GM21390 (cell line): ENCODE measurements at regions not wholly inside any gene's neighbourhood (a gene's known extent, or its start where the extent isn't known, plus 50 kb on each side); places are given as distances from the start of the nearest gene placed in this dataset.

ENCODE experiments used
- ATAC-seq: cut with Tn5 transposase; IDR thresholded peaks from one replicate; pipeline ENCODE4 v1.9.1; 2021; ENCODE audit not compliant: unreplicated experiment

DNA sequence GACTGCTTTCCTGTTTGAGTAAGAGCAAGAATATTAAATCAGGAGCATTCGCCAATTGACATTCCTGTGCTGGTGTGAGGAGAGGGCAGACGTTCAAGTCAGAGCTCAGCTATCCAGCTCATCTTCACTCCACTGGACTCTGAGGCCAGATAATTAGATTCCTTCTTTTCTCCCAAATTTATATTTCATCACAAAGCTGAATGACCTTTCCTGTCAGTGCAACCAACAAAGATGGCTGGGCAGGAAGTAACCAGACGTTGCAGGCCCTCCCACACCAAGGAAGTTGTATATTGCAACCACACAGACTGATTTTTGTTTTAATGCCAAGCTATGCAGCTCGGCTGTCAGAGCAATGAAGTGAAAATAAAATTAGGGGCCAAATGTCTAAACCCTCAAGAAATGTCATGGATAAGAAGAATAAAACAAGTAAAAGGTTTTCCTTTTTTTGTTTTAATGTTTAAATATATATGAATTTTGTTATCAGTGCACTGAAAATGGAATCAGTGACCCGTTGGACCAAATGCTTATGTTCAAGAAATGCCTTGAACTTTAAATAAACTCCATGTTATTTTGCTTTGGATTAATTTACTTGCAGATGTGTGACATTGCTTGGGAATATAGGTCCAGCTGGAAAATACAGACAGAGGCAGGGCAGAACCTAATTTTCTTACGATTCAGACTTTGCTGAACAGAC lies 578.9 kb upstream of the FAT1 start:
- no peak for ATAC-seq

DNA sequence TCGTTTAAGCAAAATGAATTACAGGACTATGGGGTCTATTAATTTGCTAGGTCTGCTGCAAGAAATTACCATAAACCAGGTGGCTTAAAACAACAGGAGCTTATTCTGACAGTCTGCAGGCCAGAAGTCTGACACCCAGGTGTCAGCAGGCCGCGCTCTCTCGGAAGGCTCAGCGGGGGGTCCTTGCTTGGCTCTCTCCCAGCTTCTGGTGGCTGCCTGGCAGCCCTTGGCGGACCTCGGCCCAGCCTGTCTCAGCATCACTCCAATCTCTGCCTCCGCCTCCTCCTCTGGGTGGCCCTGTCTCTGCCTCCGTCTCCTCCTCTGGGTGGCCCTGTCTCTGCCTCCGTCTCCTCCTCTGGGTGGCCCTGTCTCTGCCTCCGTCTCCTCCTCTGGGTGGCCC lies 580.5 kb upstream of the FAT1 start:
- no peak for ATAC-seq

DNA sequence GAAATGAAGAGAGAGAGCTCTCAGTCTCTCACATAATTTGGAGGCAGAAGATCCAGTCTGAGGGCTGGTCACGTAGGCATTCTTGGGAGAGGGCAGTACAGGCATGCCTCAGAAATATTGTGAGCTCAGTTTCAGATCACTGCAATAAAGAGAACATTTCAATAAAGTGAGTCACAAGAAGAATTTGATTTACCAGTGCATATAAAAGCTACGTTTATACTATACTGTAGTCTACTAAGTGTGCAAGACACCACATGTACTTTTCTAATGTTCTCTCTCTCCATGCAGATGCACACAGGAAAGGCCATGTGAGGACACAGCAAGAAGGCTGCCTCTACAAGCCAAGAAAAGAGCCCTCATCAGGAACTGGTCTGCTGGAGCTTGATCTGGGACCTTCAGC lies 583.5 kb upstream of the FAT1 start:
- no peak for ATAC-seq

DNA sequence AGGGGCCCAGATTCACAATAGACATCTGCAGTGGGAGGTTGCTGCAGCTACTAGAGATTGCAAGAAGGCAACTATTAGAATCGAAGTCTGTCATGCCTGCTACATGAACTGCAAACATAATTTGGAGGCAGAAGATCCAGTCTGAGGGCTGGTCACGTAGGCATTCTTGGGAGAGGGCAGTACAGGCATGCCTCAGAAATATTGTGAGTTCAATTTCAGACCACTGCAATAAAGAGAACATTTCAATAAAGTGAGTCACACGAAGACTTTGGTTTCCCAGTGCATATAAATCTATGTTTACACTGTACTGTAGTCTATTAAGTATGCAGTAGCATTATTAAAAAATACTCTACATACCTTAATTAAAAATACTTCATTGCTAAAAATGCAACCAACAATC lies 585.8 kb upstream of the FAT1 start:
- no peak for ATAC-seq

GRCh38 chr4:187312299-187312698 lies 588.6 kb upstream of the FAT1 start:
- no peak for ATAC-seq

DNA sequence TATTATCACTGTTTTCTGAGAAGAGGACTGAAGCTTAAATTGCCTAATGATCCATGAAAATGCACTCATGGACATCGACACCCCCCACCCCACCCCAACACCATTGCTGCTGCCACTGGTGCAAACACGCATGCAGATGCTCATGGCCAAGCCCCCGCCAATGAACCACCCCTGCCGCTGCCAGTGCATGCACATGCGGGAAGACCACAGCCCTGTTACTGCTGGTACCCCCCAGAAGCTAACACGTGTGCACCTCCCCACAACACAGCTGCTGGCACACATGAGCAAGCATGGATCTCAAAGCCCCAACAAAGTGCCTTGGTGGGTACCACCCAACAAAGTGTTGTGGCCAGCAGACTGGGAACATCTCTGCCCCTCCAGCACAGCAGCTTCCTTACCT lies 594.1 kb upstream of the FAT1 start:
- ATAC-seq, result no peak

DNA sequence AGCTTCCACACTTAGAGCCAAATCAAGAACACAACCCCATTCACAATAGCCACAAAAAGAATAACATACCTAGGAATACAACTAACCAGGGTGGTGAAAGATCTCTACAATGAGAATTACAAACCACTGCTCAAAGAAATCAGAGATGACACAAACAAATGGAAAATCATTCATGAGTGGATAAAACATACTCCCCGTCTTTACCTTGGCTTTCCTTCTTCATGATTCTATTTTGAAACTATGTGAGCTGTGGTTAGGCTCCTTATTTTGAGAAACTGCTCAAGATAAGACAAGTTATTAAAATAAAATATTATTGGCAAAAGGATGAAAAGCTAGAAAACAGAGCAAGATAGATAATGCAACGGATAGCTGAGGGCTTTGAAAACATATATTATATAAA lies 598.1 kb upstream of the FAT1 start:
- no peak for ATAC-seq

GRCh38 chr4:187332141-187332540 lies 608.5 kb upstream of the FAT1 start:
- ATAC-seq, result no peak

- ATAC-seq, result no peak
Measured at GRCh38 chr4:187333151-187333550, 609.5 kb upstream of the FAT1 start.

GRCh38 chr4:187335339-187335738 lies 611.7 kb upstream of the FAT1 start:
- no peak for ATAC-seq

DNA sequence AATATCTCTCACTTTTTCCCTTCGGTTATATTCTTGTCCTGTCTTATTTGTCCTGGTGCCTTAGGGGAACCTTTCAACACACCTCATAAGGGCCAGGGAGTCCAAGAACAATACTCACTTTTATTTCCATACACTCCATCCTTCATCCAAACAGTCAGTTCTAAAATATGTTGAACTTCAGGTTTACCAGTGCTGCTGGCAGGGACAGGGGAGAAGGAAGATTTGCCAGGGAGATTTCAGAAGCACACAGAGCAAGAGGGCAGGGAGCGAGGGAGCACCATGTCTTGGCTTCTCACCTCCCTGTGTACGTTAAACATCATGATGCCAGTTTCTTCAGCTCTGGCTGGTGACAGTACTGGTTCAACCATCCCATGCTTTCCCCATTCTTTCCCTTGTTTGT lies 631.1 kb upstream of the FAT1 start:
- no peak for ATAC-seq

GRCh38 chr4:187357045-187357643 lies 633.5 kb upstream of the FAT1 start:
- no peak for ATAC-seq

DNA sequence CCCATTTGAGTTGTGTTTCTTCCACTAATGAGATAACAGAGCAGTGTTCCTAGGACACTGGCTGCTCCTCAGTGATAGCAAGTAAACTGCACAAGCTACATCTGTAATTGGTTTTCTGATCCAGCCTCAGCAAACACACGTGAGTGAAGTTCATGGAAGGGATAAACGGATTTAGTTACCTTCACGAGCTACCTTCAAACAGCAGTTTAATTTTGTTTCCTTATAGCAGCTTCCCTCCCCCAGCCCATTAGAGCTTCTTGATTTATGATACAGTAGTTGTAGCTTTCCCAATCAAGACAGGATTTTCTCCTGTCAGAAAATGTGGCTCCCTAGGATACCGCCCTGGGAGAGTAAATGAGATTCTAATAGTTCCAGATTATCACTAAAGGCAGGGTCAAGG lies 634.2 kb upstream of the FAT1 start:
- no peak for ATAC-seq

DNA sequence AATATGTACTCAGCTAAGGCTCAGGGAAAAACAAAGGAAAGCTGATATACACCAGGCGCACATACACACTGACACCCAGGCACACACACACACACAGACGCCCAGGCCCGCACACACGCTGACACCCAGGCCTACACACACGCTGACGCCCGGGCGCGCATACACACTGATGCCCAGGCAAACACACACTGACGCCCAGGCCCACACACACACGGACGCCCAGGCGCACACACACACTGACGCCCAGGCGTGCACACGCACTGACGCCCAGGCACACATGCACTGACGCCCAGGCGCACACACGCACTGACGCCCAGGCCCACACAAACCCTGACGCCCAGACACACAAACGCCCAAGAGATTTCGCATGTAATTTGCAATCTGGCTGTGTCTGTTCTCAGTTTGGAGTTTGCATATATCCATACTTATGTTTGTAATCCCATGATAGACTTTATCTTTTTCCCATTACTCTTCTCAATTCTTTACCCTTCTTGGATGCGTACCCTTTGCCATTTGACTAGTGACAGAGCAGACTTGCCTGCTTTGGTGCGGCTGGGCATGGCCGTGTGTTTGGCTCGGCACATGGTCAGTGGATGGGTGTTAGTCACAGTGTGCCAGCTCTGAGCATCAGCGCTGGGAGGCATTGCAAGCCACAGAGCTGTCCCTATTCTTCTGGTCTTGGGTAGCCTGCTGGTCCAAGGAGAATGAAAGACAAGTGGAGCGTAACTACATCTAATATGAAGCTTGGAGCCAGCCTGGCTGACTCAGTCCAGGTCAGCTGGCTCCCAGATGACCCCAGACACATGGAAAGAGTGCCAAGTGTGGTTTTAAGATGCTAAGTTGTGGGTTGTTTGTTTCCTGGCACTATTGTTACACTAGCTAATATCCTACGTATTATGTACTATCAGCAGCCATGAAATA lies 632.4 kb upstream of the ZFP42 start:
- no peak for ATAC-seq

GRCh38 chr4:187364401-187364800 lies 631.2 kb upstream of the ZFP42 start:
- no peak for ATAC-seq

GRCh38 chr4:187364851-187365250 lies 630.7 kb upstream of the ZFP42 start:
- no peak for ATAC-seq

DNA sequence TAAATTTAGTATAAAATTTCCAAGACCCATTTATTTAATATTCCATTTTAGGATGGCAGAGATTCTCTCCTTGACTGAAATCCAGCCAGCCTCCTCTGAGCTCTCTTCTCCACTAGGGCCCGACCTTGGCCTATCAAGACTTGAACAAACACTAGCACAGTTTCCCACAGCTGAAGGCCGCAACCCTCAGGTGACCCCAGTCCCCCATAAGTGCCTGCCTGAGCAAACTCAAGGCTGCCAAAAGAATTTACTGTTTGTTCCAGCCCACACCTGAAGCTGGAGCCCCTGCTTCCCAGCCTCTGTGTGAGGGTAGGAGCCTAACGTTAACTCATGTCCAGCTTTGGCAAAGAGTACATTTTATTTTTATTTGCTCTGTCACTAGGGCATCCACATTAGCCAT lies 629.0 kb upstream of the ZFP42 start:
- ATAC-seq, result no peak

- no peak for ATAC-seq
Measured at GRCh38 chr4:187370918-187371317, 624.7 kb upstream of the ZFP42 start.

GRCh38 chr4:187378441-187378840 lies 617.1 kb upstream of the ZFP42 start:
- ATAC-seq, result no peak

GRCh38 chr4:187380181-187380581 lies 615.4 kb upstream of the ZFP42 start:
- ATAC-seq, result no peak

DNA sequence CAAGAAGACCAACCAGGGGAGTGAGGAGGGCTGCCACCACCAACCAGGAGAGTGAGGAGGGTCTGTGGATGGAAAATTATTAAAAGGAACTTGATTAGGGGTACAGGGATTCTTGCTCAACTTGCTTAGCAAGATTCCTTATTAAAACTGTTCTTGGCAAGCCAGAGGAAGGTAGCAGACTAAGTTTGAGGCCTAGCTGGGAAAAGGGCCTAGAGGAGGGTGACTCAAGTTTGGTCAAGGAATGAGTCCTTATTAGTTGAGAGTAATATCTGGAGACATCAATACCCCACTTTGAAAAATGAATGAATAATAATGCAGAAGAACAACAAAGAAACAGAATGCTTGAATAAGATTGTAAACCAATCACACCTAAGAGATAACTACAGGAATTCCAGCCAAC lies 612.4 kb upstream of the ZFP42 start:
- no peak for ATAC-seq

DNA sequence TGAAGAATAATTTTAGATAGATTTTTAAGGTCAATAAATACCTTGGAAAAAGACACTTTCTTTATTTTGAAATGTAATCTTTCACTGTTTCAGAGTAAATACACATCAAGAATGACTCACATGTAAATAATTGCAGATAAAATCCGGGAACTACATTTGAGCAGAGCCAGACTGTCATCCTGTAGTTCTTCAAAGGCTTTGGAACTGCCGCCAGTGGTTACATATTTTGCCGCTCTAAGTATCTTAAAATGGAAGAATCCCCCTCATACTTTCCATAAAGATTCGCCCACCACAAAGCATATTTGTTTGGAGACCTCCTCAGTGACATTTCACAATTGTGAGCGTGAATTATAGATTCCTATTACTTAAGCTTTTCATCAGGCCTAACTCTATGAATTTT lies 607.8 kb upstream of the ZFP42 start:
- ATAC-seq, result no peak
